GM12875 (cell line): ENCODE measurements at regions not wholly inside any gene's neighbourhood (a gene's known extent, or its start where the extent isn't known, plus 50 kb on each side); places are given as distances from the start of the nearest gene placed in this dataset.

Experiments
- H3K4me3 ChIP-seq: one replicate; pipeline ENCODE4 v1.5.1; 2011; ENCODE audit warnings: low read depth, low read length, control low read depth
- CTCF ChIP-seq: IDR thresholded peaks from 2 replicates; pipeline ENCODE4 v1.5.1; 2011; ENCODE audit warnings: low read depth, mild to moderate bottlenecking, control low read depth, inconsistent platforms, low read length, moderate library complexity, borderline replicate concordance; ENCODE audit not compliant: insufficient read depth

DNA sequence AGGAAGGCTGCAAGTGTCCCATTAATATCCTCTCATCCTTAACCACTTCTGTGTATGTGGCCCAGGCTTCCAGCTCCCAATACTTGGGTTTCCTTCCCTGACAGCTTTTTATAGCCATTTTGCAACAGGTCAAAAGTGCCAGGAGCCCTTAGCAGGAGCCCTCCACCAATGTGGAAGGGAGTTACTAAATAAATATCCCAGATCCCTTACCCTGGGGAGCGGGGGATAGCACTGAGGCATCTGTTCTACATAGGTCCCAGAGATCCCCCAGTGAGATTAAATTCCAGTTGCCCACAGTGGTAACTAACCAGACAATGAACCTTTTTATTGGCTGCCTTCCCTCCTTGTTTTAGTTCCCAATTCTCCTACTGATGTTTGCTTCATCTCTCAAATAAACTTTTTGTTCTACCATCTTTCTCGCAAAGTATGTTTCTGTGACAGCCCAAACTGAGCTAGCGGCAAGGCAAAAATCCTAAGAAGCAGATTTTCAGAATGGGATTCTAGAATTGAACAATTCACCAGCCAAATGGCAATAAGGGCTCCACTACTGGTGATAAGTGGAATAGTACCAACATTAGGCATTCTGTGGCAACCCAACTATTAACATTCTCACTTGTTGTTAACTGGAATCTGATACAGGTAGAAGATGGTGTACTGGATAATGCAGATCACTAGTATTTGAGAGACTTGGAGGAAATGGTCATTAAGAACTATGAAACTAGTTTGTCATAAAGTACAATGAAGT lies 83.9 kb upstream of the MAPRE2 start:
- TF ChIP-seq CTCF = no peak
- H3K4me3 ChIP-seq = no peak overlapping the region

DNA sequence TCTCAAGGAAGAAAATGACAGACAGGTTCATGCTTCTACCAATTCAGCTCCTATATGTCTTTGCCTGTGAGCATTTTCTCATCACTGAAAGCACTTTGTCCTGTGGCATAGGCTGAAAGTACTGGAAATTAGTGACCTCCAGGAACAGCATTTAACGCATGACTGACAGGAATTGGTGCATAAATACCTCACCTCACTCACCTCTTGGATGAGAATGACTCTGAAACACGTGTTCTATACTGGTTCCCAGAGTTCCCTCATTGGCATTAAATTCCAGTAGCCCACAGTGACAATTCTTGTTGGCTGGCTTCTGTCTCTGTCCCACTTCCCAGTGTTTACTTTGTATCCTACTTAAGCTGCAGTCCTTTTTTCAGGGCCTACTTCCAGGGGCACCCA lies 83.4 kb upstream of the MAPRE2 start:
- TF ChIP-seq CTCF = no peak
- H3K4me3 ChIP-seq = no peak overlapping the region

DNA sequence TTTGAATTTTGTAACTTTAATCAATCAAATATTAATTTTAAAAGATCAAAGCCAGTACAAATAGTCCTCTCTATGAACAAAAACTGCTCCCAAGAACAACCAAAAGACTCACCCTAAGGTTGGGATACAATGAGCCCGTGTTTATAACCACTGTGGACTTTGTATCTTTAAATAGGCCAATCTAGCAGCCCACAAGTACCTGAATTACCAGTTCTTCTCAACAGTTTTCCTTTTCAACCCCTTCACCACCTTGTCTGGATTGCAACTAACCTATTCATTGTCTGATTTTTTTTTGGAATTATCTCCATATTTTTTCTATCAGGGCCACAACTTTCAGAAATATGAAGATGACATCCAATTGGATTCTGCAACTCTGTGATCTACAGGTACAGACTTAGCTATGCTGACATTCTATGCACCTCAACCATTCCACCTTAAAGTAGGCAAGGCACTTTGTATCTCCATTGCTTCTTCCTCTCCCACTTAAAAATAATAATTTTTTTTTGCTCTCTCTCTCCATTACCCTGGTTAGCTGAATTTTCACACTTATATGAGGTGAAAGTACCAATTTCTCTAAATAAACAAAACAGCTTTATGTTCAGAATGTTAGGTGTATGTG lies 81.9 kb upstream of the MAPRE2 start:
- TF ChIP-seq CTCF = no peak
- H3K4me3 ChIP-seq = no peak overlapping the region

- TF ChIP-seq CTCF = no peak
- no peak overlapping the region for H3K4me3 ChIP-seq
Measured at GRCh38 chr18:34959989-34960388, 81.2 kb upstream of the MAPRE2 start.

GRCh38 chr18:34965108-34965507 lies 76.1 kb upstream of the MAPRE2 start:
- no peak overlapping the region for H3K4me3 ChIP-seq
- no peak for TF ChIP-seq CTCF

GRCh38 chr18:34965566-34965965 lies 75.6 kb upstream of the MAPRE2 start:
- no peak for TF ChIP-seq CTCF
- H3K4me3 ChIP-seq = no peak overlapping the region

- H3K4me3 ChIP-seq = no peak overlapping the region
- TF ChIP-seq CTCF = no peak
Measured at GRCh38 chr18:34970106-34970505, 71.1 kb upstream of the MAPRE2 start.
